ENCODE measurements at regions not wholly inside any gene's neighbourhood (a gene's known extent, or its start where the extent isn't known, plus 50 kb on each side); places are given as distances from the start of the nearest gene placed in this dataset.
"Not testable (repeated sequence)": the region's sequence is repeated elsewhere in the genome, so short reads cannot be mapped to it uniquely, and the experiment has no call there.

DNA sequence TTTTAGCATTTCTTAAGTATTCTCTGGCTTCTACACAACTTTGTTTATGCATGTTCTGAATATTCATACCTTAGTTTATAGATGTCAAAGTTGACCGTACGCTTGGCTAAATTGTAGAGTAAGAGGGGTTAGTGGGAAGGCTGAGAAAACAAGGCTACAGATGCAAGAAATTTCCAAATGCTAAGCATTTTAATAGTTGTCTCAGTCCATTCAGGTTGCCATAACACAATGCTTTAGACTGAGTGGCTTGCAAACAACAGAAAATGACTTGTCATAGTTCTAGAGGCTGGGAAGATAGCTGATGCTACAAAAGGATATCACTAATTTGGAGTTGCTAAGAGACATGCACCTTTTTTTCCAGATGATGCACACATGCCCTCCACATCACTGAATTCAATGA is 53.0 kb upstream of the C1QTNF3 start:
- DNase-seq = not testable (repeated sequence)

DNA sequence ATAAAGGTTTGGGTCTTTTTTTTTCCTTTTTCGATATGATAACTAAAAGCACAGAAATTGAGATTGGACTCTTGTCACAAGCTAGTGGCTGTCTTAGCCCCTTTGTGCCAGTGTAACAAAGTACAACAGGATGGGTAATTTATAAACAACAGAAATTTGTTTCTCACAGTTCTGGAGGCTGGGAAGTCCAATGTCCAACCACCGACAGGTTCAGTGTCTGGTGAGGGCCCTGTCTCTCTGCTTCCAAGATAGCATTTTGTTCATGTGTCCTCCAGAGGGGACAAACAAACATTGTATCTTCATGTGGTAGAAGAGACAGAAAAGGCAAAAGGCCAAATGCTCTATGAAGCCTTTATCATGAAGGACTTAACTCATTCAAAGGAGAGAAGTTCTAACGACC is 56.9 kb upstream of the C1QTNF3 start:
- not testable (repeated sequence) for DNase-seq

DNA sequence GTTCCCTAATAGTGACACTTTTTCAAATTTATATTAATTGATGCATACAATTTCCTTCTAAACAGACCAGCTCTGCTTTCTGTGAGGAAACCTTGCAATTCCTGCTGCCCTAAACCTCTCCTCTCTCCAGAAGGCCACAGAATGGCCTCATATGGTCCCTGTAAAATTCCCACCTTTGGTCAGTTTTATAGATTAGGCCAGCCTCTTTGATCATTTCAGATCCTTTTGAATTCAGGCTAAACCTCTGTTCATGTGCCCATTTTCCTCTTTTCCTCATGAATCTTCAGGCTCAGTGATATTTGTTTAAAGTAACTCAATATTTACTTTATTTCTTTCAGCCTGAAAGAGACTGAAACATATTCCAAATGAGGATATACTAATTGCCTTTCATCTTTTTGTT is 58.6 kb upstream of the C1QTNF3 start:
- DNase-seq = not testable (repeated sequence)

DNA sequence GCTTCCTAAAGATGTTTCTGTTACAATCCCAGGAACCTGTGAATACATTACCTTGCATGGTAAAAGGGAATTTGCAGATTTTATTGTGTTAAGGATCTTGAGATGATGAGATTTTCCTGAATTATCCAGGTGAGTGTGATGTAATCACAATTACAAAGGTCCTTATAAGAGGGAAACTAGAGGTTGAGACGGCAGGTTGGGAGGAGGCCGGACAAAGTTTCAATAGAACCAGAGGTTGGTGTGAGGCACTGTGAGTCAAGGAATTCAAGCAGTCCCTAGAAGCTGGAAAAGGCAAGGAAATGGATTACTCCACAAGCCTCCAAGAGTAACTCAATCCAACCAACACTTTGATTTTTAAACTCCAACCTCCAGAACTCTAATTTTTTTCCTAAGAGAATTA is 65.9 kb upstream of the C1QTNF3 start:
- not testable (repeated sequence) for DNase-seq

DNA sequence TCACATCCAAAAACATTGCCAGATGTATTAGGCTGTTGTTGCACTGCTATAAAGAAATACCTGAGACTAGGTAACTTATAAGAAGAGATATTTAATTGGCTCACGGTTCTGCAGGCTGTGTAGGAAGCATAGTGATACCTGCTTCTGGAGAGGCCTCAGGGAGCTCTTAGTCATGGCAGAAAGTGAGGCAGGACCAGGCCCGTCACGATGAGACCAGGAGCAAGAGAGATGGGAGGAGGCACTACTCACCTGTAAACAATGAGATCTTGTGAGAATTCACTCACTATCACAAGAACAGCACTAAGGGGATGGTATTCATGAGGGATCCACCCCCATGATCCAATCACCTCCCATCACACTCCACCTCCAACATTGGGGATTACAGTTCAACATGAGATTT is 81.3 kb upstream of the C1QTNF3 start:
- not testable (repeated sequence) for DNase-seq

DNA sequence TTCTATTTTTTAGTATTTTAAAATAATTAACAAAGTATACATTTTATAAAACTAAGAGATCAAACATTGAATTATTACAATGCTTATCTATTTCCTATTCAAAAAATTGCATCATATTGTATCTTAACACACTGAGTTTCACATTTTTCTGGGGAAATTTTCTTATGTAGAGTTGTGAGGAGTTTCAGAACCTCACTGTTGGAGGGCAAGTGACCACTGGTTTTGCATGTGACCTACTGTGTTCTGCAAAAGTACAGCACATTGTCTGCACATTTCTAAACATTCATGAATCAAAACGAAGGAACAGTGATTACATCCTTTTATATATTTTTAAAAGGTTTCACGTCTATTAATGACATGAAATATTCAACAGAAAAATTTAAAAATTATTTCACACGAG is 82.3 kb upstream of the C1QTNF3 start:
- DNase-seq = not testable (repeated sequence)

DNA sequence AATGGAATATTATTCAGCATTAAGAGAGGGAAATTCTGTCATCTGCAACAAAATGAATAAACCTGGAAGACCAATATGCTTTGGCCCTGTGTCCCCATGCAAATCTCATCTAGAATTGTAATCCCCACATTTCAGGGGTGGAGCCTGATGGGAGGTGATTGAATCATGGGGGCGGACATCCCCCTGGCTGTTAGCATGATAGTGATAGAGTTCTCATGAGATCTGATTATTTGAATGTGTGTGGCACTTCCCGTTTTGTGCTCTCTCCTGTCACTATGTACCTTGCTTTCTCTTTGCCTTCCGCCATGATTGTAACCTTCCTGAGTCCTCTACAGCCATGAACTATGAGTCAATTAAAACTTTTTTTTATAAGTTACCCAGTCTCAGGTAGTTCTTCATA is 83.7 kb upstream of the C1QTNF3 start:
- DNase-seq = not testable (repeated sequence)

DNA sequence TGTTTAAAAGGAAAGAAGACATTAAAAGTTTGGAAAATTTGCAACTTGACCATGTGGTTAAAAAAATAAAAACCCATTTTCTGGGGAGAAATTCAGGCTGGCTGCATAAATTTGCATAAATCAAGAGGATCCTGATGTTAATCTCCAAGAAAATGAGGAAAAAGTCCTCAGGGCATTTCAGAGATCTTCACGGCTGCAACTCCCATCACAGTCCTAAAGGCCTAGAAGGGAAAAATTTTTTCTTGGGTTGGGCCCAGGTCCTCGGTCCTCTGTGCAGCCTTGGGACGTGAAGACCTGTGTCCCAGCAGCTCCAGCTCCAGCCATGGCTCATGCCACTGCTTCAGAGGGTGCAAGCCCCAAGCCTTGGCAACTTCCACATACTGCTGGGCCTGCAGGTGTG is 84.8 kb upstream of the C1QTNF3 start:
- DNase-seq = not testable (repeated sequence)

DNA sequence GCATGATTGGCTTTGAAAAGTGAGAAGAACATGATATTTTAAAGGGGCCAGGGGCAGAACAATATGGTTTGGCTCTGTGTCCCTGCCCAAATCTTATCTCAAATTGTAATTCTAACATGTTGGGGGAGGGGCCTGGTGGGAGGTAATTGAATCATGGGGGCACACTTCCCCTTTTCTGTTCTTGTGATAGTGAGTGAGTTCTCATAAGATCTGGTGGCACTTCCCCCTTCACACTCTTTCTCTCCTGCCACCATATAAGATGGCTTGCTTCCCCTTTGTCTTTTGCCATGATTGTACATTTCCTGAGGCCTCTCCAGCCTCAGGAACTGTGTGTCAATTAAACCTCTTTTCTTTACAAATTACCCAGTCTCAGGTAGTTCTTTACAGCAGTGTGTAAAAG is 85.9 kb upstream of the C1QTNF3 start:
- not testable (repeated sequence) for DNase-seq

DNA sequence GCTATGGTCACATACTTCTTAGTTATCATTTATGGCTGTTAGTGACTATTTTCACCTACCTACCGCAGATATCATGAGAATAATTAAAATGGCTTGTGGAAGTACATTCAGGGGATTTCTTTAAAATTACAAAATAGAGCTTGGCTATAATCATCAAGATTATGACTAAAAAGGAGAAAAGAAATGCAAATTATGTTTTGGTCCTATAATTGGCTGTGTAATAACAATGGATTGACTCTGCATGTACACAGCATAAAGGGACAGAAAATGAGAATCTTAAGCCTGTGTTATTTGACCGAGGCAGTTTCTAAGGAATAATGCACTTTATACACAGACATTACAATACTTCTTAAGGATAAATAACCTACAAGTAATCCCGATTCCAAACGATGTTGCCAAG is 112.0 kb upstream of the C1QTNF3 start:
- not testable (repeated sequence) for DNase-seq

DNA sequence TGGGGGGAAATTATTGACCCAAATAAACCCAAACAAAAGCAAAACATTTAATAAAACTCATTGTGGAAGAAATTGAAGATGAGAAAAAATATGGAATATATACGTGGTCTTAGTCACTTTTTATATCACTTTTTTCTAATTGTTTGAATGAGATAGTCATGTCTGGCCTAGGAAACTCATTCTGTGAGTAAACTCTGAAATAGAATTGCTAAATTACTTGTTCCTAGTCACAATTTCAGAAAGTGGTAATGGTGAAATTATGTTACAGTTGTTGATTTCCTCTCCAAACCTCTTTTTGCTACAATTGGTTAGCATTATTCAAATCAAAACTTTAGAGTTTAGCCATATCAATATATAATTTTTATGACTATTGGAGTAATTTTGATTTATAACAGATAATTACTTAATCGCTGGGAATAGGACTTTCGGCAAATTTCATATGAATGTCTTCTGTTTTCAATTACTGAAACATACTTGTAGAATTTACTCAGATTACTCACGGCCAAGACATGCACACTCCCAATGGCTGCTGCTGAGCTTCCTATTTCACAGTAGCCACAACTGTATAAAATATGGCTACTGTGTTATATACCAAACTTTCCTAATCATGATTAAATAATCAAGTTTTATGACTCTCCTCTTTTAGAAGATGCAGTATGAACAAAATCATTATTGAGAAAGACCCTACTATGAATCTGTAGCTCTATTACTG is 113.8 kb upstream of the C1QTNF3 start:
- DNase-seq = not testable (repeated sequence)

DNA sequence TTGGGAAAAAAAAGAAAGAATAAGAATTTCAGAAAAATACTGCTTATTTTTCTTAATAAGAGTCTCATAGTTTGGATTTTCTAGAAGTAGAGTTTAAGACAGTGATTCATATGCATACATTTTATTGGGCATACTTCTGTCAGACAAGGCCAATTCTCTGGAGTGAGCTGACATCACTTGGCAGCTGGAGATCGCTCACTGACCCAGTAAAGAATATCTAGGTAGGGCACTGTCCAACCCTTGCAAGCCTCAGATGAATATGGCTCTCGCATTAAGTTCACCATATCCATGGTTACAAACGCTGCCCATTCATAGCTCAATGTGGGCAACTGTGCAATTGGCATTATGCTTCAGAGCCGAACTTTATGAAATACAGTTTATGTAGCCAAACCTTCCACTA is 117.9 kb upstream of the C1QTNF3 start:
- DNase-seq = not testable (repeated sequence)

DNA sequence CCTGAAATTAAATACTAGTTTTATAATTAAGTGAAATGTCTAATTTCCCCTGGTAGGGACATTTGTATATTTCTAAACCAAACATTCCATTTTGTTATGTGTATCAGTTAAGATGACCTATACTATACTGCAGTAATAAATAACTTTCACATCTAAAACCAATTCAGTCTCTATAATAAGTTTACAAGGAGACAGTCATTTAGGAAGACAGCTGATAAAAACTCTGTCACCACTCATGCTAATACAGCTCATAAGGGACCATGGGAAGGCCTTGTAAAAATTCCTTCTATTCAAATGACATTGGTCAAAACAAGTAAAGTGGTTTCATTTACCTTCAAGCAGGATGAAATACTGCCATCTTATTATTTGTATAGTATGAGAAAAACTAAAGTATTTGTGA is 128.4 kb upstream of the C1QTNF3 start:
- not testable (repeated sequence) for DNase-seq

DNA sequence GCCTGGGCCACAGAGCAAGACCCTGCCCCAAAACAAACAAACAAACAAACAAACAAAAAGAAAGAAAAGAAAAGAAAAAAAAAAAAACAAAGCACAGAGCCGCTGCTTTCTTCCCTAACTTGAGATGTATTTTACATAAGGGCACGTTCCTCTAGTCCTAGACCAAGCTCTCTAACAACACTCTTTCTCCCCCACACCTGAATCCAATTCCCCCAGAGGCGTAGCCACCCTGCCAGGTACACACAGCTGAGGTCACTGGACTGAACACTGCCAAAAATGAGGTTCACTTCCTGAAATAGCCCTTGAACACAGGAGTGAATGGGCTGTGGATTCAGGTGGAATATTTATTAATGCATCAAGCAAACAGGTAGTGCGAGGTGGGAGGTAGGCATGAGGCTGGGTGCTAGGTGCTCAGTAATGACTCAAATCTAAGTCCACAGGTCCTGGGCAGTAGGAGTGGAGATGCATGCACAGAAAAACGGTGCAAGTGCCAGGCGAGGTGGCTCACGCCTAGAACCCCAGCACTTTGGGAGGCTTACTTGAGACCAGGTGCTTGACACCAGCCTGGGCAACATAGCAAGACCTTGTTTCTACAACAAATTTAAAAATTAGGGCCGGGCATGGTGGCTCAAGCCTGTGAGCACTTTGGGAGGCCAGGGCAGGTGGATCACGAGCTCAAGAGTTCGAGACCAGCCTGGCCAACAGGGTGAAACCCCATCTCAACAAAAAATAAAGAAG is 136.6 kb upstream of the C1QTNF3 start:
- DNase-seq = not testable (repeated sequence)

DNA sequence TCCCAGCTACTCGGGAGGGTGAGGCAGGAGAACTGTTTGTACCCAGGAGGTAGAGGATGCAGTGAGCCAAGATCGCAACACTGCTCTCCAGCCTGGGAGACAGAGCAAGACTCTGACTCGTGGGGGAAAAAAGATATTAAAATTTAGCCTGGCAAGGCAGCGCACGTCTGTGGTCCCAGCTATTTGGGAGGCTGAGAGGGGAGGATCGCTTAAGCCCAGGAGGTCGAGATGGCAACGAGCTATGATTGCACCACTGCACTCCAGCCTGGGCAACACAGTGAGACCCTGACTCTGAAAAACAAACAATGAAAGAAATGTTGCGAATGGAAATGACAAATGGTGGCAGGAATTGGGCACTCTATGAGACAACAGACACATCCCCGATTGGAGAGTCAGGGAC is 137.2 kb upstream of the C1QTNF3 start:
- DNase-seq = not testable (repeated sequence)

DNA sequence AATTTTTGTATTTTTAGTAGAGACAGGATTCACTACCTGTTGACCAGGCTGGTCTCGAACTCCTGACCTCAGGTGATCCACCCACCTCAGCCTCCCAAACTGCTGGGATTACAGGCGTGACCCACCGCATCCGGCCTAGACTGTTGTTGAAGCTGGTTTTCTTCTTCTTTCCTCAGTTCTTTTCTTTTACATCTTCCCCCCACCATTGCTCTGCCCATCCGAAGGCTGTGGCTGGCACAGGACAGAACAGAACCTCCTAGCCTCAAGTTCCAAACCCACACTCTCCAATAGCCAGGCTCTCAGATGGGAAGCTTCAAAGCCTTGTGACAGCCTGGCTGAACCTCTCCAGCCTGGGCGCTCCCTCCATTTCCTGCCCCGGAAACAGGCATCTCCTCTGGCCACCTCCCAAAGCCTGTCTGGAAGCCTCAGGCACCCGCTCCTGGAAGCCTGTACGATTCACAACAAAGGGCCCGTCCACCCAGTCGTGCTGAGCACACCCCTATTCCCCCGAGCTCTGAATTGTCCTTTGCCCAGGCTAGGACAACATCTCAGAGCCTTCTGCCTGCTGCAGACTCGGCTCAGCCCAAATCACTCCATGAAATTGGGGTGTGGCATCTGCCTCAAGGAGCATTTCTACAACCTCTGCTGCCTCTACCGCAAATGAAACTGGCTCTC is 138.1 kb upstream of the C1QTNF3 start:
- not testable (repeated sequence) for DNase-seq

DNA sequence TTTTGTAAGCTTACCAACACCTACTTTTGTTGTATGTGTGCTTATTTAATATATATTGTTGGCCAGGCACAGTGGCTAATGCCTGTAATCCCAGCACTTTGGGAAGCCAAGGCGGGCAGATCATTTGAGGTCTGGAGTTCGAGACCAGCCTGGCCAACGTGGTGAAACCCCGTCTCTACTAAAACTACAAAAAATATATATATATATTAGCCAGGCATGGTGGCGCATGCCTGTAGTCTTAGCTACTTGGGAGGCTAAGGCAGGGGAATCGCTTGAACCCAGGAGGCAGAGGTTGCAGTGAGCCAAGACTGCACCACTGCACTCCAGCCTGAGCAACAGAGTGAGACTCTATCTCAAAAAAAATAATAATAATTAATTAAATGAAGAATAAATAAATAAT is 142.0 kb upstream of the C1QTNF3 start:
- DNase-seq = not testable (repeated sequence)

DNA sequence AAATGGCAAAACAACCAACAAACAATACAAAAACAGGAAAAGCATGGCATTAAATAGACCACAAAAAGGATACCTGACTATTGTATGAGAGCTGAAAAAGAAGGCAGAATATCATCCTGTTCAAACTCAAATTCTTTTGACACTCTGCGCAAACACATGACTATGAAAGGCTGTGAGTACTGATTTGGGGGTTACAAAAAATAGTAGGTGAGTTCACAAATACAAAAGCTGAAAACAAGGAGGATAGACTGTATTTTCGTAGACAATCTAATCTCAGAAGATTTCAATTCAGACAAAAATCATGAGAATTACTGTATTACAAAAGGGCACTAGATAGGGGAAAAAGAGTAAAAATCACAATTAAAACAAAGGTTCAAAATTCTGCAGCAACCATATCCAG is 142.6 kb upstream of the C1QTNF3 start:
- not testable (repeated sequence) for DNase-seq

DNA sequence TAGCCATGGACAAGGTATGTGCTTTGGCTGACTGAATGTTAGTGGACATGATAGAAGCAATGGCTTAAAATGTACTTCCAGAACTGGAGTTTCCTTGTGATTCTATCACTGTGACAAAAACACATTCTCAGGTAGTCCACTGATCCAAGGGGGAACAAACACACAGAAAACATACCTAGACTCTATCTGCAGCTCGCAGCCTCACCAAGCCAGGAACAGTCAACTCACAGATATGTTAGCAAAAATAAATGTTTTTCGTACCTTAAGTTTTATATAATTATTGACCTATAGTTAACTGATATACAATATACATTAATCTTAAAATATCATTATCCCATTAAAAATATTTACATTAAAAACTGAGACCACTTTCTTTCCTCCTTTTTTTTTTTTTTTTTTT is 143.1 kb upstream of the C1QTNF3 start:
- not testable (repeated sequence) for DNase-seq

DNA sequence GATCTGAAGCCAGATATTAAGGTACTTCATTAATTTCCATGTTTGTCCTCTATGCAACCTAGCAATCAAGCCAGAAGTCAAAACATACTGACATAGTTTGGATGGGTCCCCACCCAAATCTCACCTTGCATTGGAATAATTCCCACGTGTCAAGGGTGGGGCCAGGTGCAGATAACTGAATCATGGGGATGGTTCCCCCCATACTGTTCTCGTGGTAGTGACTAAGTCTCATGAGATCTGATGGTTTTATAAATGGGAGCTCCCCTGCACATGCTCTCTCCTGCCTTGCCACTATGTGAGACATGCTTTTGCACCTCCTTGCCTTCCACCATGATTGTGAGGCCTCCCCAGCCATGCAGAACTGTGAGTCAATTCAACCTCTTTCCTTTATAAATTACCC is 143.9 kb upstream of the C1QTNF3 start:
- not testable (repeated sequence) for DNase-seq

DNA sequence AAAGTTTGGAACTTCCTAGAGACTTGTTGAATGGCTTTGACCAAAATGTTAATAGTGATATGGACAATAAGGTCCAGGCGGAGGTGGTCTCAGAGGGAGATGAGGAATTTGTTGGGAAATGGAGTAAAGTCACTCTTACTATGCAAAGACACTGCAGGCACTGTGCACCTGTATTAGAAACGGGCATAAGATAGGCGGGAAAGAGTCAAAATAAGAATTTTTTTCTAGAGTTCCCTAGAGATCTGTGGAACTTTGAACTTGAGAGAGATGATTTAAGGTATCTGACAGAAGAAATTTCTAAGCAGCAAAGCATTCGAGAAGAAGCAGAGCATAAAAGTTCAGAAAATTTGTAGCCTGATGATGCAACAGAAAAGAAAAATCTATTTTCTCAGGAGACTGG is 144.4 kb upstream of the C1QTNF3 start:
- DNase-seq = not testable (repeated sequence)

DNA sequence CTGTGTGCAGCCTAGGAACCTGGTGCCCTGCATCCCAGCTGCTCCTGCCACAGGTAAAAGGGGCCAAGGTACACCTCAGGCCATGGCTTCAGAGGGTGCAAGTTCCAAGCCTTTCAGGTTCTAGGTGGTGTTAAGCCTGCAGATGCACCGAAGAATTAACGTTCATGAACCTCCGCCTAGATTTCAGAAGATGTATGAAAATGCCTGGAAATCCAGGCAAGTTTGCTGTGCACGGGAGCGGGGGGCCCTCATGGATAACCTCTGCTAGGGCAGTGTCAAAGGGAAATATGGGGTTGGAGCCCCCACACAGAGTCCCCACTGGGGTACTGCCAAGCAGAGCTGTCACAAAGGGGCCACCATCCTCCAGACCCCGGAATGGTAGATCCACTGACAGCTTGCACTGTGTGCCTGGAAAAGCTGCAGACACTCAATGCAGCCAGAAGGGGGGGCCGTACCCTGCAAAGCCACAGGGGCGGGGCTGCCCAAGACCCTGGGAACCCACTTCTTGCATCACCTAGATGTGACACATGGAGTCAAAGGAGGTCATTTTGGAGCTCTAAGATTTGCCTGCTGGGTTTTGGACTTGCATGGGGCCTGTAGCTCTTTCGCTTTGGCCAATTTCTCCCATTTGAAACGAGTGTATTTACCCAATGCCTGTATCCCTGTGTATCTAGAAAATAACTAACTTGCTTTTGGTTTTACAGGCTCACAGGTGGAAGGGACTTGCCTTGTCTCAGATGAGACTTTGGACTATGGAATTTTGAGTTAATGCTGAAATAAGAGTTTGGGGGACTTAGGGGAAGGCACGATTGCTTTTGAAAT is 145.2 kb upstream of the C1QTNF3 start:
- DNase-seq = not testable (repeated sequence)

DNA sequence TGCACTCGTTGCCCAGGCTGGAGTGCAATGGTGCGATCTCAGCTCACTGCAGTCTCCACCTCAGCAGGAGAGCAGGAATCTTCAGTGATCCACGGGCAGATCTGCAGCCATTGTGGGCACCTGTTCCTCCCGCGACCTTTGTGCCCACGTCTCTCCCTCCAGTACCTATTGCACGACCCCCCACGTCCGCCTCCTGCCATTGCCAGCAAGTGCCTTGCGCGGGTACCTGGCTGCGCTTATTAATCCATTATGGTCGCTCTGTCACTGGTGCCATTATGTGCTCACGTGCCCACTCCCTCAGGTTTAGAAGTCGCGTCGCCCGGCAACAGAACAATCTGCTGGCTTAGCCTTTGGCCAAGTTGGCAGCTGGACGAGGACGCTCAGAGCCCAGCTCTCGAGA is 146.2 kb upstream of the C1QTNF3 start:
- not testable (repeated sequence) for DNase-seq

All from SHP77 treated with DMSO at 0.1 percent for 48 hours (cell line).